ENCODE measurements at regions not wholly inside any gene's neighbourhood (a gene's known extent, or its start where the extent isn't known, plus 50 kb on each side); places are given as distances from the start of the nearest gene placed in this dataset.
A peak's percentile ranks its signal among the peaks of the same experiment; 100 is the strongest.

GRCh38 chr4:98720871-98721480 is 62.6 kb upstream of the TSPAN5 start:
- POLR2A ChIA-PET: no interaction called here
- Histone ChIP-seq H3K4me2 (ENCODE audit: low read length) (peak overlapping the region; percentile 46), H3K27me3 (ENCODE audit: insufficient read depth, low read length) (no peaks in the 10 kb centered on the region), H2AFZ (ENCODE audit: low read depth, low read length, poor library complexity, severe bottlenecking) (peak overlapping the region; percentile 5), H4K20me1 (ENCODE audit: insufficient read depth) (no peaks in the 10 kb centered on the region), H3K36me3 (ENCODE audit: control insufficient read depth in 1 of 2, insufficient read depth in 2 of 2, low read length in 2 of 2) (no peaks in the 10 kb centered on the region), H3K27ac (ENCODE audit: low read depth, low read length) (no peak overlapping the region), H3K4me3 (replicated peaks in 1 of 2; ENCODE audit: low read depth in 1 of 2, low read length in 2 of 2) (no peak overlapping the region), H3K79me2 (ENCODE audit: insufficient read depth, low read length) (no peaks in the 10 kb centered on the region), H3K4me1 (ENCODE audit: control insufficient read depth in 1 of 2, insufficient read depth in 2 of 2, low read length in 2 of 2) (peaks cover 3 to 17% of the 10 kb centered on the region in 2 experiments; a peak in 2 of 4 replicates), H3K9ac (ENCODE audit: low read length) (no peak overlapping the region), H3K9me3 (ENCODE audit: control insufficient read depth in 1 of 2, insufficient read depth in 1 of 2, low read depth in 1 of 2, low read length in 2 of 2) (no peaks in the 10 kb centered on the region), H3K9me2 (ENCODE audit: insufficient read depth) (no peaks in the 10 kb centered on the region)
- TF ChIP-seq FOSL1 (IDR thresholded peaks at IDR 0.05; ENCODE audit: low read depth) (peak; percentile 61; the same call in 1 of the 2 replicates), JUND (IDR thresholded peaks at IDR 0.05) (peak; percentile 48), SP1 (IDR thresholded peaks at IDR 0.05; ENCODE audit: low read depth) (peak; percentile 52; the same call in 1 of the 2 replicates), ZFX (IDR thresholded peaks at IDR 0.05) (no peak), TCF7L2 (IDR thresholded peaks at IDR 0.05; ENCODE audit: borderline replicate concordance, extremely low read depth, insufficient read depth, insufficient read length) (no peak), EZH2 (IDR thresholded peaks at IDR 0.05) (no peak), SIN3A (IDR thresholded peaks at IDR 0.05; ENCODE audit: low read depth) (peak; percentile 20; the same call in 1 of the 2 replicates), CEBPB (IDR thresholded peaks at IDR 0.05; ENCODE audit: low read depth) (peak; percentile 34; the same call in 1 of the 2 replicates)
- intact Hi-C loops (cut with micrococcal nuclease): no loop called here
- ATAC-seq (peak; percentile 71), DNase-seq (ENCODE audit: low read depth, low spot score) (peak; percentile 35)
- CTCF ChIA-PET: no interaction called here
- BruUV-seq (replicated peaks): no TSS peak
- RAD21 ChIA-PET (ENCODE audit: low non-redundant PET in 1 of 2, low total read pairs in 2 of 2, uncharacterized antibody in 2 of 2, unreplicated experiment in 2 of 2): no interaction called here

- Histone ChIP-seq H3K9me3 (ENCODE audit: control insufficient read depth in 1 of 2, insufficient read depth in 1 of 2, low read depth in 1 of 2, low read length in 2 of 2) (no peaks in the 10 kb centered on the region), H3K4me2 (ENCODE audit: low read length) (no peak overlapping the region), H3K79me2 (ENCODE audit: insufficient read depth, low read length) (no peaks in the 10 kb centered on the region), H3K4me1 (ENCODE audit: control insufficient read depth in 1 of 2, insufficient read depth in 2 of 2, low read length in 2 of 2) (peaks cover 3 to 17% of the 10 kb centered on the region in 2 experiments; a peak in 2 of 4 replicates), H3K27ac (ENCODE audit: low read depth, low read length) (no peak overlapping the region), H3K27me3 (ENCODE audit: insufficient read depth, low read length) (no peaks in the 10 kb centered on the region), H3K9ac (ENCODE audit: low read length) (no peak overlapping the region), H3K4me3 (replicated peaks in 1 of 2; ENCODE audit: low read depth in 1 of 2, low read length in 2 of 2) (no peak overlapping the region), H3K9me2 (ENCODE audit: insufficient read depth) (no peaks in the 10 kb centered on the region), H2AFZ (ENCODE audit: low read depth, low read length, poor library complexity, severe bottlenecking) (no peak overlapping the region), H3K36me3 (ENCODE audit: control insufficient read depth in 1 of 2, insufficient read depth in 2 of 2, low read length in 2 of 2) (no peaks in the 10 kb centered on the region), H4K20me1 (ENCODE audit: insufficient read depth) (no peaks in the 10 kb centered on the region)
- intact Hi-C loops (cut with micrococcal nuclease): no loop called here
- ChIA-PET CTCF (no interaction called here), RAD21 (ENCODE audit: low non-redundant PET in 1 of 2, low total read pairs in 2 of 2, uncharacterized antibody in 2 of 2, unreplicated experiment in 2 of 2) (no interaction called here), POLR2A (no interaction called here)
- DNase-seq (ENCODE audit: low read depth, low spot score): no peak
- ATAC-seq: no peak
- TF ChIP-seq SP1 (IDR thresholded peaks at IDR 0.05; ENCODE audit: low read depth) (no peak), YY1 (IDR thresholded peaks at IDR 0.05; ENCODE audit: extremely low read depth, insufficient replicate concordance, low read depth, low read length) (no peak), EZH2 (IDR thresholded peaks at IDR 0.05) (no peak), POLR2AphosphoS5 (IDR thresholded peaks at IDR 0.05; ENCODE audit: low read depth, low read length) (no peak), TCF7L2 (IDR thresholded peaks at IDR 0.05; ENCODE audit: borderline replicate concordance, extremely low read depth, insufficient read depth, insufficient read length) (no peak)
- TF ChIP-seq, protein P1, sequence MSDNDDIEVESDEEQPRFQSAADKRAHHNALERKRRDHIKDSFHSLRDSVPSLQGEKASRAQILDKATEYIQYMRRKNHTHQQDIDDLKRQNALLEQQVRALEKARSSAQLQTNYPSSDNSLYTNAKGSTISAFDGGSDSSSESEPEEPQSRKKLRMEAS (IDR thresholded peaks at IDR 0.05): no peak
- no TSS peak for BruUV-seq (replicated peaks)
Observed at GRCh38 chr4:98716796-98717195, 58.4 kb upstream of the TSPAN5 start.

All from HCT116 (cell line).